HK-2 (cell line): ENCODE measurements at regions not wholly inside any gene's neighbourhood (a gene's known extent, or its start where the extent isn't known, plus 50 kb on each side); places are given as distances from the start of the nearest gene placed in this dataset.
"Not testable (repeated sequence)": the region's sequence is repeated elsewhere in the genome, so short reads cannot be mapped to it uniquely, and the experiment has no call there.

Experiments used
- DNase-seq: peaks from one replicate; pipeline ENCODE4 v3.0.0-alpha.2; 2018; ENCODE audit not compliant: unreplicated experiment

DNA sequence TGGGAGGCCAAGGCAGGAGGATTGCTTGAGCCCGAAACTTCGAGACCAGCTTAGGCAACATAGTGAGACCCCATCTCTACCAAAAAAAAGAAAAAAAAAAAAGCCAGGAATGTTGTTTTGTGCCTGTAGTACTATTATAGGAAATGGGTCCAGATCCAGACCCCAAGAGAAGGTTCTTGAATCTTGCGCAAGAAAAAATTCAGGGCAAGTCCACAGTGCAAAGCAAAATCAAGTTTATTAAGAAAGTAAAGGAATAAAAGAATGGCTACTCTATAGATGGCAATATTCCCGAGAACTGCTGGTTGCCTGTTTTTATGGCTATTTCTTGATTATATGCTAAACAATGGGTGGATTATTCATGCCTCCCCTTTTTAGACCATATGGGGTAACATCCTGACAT is 51.2 kb upstream of the RDX start:
- DNase-seq, result no peak

DNA sequence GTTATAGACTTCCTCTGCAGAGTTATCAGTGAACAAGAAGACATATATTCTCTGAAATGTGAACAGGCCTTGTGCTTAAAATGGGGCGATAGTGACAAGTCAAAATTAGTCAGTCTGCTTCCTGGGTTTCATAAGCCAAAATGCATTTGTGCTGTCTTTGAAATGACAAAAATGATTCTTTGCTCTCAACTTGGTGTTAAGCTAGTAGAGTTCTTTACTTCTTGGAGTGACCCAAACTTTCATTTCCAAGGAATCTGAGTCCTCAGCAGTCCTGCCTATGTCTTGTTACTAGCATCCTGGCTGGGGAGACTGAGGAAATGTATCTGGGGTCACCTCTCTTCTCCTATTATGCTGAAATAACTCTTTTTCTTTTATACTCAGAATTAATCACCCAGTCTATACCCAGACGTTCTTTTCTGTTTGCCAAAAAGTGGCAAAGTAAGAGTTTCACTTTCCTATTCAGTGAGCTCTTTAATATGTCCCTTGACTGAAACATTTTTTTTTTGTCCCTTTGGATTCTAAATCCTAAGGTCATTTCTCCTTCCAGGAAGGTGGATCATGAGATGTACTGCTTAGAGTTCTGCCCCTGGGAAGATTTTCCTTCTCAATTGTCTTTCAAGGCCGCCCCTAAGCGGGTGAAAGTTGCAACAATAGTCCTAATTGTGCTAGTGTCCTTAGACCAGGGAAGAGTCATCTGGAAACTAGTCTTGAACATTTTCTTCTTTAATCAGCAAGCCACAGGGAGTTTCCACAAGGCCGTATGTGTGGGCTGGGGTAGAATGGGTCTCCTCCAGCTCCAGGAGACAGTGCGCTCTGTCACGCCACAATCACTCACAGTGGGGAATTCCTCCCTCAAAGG is 53.0 kb upstream of the RDX start:
- DNase-seq, result peak; percentile 5

DNA sequence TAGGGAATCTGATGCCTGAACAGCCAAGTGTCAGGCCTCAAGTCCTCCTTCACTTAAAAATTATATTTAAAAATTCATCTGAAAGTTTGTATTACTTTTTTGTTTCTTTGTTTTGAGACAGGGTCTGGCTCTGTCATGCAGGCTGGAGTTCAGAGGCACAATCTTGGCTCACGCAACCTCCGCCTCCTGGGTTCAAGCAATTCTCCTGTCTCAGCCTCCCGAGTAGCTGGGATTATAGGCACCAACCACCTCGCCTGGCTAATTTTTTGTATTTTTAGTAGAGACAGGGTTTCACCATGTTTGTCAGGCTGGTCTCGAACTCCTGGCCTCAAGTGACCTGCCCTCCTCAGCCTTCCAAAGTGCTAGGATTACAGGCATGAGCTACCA is 53.6 kb upstream of the RDX start:
- not testable (repeated sequence) for DNase-seq

DNA sequence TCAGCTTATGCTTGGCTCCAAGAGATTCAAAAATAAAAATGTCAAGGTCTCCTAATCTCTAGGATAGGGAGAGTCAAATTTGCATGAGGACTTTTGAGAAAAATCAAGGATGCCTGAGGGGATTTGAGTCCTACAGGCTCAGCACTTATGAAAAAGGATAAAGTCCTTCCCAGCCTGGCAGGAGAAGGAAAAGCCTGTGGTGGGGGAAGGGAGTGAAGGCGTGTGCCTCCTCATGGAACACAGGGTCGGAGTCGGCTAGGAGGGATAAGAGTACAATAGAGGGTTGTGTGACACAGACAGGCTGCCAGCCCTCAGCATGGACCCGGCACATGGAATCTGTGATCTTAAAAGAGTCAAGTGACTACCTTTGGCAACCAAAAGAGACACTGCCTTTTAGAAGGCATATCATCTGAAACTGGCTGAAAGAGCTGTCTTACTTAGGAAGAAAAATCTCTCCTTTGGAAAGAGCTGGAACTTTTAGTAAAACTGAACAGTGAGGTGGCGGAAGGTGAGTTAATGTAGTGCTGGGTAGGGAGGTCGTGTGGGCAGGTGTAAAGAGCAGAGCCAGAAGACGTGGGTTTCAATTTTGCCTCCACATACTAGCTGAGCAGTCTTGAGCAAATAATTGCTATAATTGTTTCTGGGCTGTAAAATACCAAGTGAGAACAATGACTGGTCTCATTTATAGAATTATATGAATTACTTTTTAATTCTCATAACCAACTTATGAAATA is 58.8 kb upstream of the RDX start:
- no peak for DNase-seq

DNA sequence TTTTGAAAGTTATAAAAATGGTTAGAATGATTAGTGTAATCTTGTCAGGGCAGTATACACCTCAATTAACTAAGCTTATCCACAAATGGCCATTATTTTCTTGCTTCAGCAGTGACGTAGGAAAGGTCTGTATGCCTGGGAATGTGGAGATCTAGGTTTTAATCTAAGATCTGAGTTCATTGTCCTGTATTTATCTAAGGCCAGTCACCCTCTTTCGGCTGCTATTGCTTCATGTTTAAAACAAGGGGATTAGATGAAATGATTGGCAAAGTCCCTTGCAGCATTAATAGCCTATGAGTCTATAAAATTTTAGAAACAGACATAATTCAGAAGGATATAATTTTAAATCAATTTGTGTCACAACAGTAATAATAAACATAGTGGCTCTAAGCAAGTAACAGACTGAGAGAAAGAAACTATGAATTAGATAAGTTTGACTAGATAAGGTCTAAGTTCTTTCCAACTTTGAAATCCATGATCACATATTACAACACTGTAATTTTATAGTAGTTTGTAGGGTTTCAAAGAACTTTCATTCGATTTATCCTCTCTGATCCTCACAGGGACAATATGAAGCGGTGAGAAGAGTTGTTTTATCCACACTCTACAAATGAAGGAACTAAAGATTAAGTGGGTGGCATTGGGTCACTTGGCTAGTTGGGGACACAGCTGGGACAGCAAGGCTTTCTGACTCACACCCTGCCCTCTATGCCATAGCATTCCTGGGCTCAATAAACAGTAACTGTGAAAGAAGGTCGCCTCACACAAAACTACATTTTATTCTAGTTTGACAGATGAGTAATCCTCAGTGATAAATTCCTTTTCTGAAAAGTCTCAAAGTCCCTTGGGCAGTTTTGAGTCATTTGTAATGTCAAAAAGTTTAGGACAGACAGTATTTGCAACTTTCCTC is 60.6 kb upstream of the RDX start:
- DNase-seq, result no peak

DNA sequence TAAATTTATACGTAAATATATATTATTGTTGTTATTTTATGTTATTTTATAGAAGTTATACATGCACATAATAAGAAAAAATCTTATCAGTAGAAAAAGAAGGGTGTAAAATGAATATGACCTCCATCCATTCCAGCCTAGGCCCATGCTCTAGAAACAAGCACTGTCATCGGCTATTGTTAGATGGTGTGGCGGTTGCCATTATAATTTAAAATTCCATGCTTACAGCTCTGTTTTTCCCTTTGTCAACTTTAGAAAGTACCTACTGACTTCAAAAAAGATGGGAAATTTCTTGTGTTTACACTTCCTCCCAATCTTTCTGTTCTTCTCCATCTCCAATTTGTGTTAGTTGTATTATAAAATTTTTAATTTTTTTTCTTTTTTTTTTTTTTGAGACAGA is 61.9 kb upstream of the RDX start:
- no peak for DNase-seq

DNA sequence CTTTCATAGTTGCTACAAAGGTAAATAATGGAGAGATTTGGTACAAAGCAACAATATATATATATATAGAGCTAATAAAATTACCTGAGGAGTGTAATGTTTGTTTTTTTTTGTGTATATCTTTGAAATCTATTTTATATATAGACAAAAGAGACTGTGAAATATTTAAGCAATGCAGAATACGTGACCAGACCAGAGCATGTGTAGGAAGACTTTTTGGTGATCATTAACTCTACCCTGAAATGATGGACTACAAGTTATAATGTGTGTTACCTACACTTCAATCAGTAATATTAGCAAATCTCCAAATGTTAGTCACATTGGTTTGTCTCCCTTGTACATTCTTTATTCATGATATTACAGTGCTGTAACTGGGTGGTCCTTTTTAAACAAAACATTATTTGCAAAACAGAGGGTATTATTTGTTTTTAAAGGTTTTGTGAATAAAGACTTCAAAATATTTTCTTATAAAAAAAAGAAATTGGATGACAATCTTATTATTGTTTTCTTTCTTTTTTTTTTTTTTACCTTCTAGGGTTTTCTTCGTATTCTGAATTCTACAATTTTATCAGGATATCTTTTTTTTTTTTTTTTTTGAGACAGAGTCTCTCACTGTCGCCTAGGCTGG is 64.5 kb upstream of the RDX start:
- not testable (repeated sequence) for DNase-seq

DNA sequence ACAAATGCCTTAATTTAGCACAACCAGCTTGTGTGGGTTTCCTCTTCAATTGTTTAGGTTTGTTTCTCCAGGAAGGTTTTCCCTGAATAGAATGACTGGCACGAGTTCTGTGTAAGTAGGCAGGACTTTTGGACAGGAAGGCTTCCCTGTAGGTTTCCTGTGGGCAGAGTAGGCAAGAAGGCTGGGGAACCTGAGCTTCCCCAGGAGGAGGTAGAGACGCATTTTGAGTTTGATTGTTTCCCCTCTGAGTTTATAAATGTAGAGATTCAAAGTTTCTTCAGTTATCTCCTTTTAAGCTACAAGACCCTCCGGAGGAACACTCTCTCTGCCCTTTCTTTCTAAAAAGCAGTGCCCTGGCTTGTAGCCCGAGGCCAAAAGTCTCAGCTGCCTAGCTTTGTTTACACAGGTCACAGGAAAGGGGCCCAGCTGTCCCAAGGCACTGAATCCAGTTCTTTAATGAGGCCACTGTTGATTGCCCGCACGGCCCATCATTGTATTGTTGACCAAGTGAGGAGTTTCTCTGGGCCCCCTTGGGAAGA is 66.6 kb upstream of the RDX start:
- DNase-seq, result no peak

DNA sequence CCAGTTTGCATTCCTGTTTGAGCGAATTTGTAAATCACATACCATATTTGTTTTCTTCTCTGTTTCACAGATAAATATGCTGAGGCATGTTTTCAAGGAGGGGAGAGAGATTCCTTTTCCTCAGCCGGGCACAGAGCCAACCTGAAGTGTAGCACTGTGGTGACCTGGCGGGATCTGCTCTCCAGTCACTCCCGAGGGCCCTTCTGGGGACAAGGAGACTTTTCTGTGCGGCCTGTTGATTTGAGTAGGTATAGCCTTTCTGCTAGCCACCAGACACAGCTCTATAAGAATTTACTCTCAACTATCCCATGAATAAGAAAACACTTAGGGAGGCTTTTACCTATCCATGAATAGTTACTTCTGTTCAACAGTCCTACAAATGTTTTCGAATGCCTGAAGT is 63.5 kb upstream of the FDX1 start:
- peak; percentile 2 for DNase-seq

DNA sequence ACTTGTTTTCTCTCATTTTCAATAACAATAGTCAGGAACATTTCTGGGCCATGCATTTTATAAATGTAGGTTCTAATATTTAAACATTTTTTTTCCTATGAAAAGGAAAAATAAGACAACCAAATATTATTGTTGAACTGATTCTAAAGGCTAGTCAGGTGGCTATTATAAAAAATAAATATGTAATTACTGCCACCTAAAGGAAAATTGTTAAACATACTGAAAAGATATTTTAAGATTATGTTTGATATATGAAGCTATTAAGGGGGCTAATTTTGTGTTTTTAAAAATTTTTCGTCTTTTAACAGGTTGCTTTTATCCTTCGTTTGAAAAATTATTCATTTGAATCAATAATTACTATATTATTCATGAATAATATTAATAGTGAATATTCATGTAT is 62.2 kb upstream of the FDX1 start:
- no peak for DNase-seq

DNA sequence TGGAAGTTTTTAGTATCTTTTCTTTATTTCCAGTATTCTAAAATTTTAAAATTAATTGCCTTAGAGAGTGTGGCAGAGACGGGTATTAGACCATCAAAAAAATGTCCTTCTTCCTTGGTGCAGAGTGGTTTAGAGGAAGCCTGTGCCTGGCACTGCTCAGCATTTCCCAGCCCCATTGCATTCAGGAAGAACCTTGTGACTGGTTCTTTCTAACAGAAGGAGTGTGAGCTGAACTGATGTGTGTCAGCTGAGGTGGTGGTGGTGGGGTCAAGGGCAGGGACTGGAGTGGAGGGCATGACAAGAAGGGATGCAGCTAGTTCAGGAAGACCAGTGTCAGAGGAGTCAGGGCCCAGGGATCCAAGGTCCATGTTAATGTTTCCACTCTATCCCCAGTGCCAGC is 58.7 kb upstream of the FDX1 start:
- no peak for DNase-seq

DNA sequence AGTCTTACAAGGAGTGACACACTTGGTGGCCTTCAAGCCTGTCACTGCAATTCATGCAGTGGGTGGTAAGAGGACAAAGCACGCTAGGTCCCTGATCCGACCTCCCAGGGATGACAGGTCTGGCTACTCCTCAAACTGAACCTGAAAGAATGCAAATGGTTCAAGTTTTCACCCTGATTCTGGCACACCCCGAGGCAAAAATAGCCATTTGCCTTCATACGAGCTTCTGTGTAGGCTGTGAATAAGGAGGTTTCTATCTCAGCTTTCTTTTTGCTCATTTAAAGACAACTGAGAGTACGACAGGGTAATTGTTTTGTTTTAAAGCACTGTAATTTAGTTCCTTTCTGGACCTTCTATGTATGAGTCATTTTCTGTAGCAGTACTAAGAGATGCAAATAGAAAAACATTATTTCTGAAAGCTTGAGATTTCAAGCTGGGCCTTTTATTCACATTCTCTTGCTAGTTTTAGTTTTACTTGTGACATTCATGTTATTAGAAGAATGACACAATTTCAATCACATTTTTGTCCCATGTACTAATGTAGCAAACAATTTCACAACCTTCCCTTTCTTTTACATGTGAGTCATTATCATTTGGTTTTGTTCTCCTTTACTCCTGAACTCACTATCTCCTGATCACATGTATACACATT is 56.6 kb upstream of the FDX1 start:
- DNase-seq, result no peak

DNA sequence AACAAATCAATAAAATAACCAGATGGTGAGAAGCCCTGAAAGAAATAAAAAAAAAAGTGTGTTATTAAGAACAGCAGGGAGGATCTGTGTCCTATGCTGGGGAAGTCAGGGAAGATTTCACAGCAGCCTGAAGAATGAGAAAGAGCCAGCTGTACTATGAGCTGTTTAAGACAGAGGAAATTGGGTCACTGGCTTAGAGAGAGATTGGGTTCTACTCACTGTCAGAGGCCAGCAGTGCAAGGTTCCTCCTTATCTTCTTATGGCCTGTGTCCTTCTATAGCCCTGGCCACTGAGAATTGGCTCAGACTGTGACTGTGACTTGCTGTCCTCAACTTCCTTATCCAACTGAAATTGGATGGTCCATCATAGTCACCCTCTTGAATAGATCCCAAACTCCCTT is 54.8 kb upstream of the FDX1 start:
- DNase-seq, result no peak

DNA sequence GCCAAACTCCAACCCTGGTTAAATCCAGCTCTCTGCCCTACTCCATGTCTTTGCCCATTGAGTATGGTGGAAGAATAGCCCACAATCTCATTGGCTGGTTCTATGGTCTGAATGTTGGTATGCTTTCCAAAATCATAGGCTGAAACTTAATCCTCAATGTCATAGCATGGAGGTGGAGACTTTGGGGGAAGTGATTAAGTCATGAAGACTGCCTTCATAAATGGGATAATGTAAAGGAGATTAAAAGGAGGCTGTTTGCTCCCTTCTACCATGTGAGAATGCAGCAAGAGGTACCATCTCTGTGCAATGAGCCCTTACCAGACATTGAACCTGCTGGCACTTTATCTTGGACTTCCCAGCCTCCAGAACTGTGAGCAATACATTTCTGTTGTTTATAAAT is 54.4 kb upstream of the FDX1 start:
- DNase-seq, result no peak

DNA sequence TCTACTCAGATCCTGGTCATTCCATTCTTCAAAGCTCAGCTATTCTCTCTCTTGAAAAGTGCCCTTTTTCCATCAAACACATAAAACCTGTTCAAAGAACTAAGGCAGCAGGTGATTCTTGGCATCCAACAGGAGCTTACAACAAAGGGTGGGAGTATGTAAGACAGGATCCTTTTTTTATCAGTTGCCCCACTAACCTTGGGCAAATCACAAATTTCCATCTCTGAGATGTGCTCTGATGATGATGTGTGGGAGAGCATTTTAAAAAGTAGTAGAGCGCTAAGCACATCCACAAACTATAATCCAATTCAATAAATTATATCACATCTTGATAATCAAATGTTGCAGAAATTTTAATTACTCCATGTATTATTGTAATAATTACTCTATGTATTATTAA is 53.7 kb upstream of the FDX1 start:
- no peak for DNase-seq

DNA sequence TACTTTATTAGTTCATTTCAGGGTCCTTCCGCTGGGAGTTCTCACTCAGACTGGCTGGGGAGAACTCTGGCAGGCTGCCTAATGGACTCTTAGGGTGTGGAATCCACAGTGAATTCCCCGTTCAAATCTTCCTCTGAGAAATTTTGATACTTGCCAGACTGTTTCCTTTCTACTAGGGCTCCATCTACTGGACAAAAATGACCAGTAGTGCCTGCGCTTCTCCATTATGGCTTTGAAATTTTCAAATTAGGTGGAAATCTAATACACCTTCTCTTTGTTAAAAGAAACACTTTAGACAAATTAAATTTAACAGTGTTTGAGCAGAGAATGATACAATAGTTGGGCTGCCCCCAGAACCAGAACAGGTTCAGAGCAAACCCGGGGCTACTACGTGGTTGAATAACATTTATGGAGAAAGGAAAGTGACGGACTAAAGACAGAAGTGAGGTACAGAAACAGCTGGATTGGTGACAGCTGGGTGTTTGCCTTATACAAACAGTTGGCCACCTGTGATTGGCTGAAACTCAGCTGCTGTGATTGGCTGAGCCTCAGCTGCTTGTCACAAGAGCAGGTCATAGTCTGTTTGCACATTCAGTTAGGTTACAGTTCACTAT is 52.9 kb upstream of the FDX1 start:
- DNase-seq, result peak; percentile 53

DNA sequence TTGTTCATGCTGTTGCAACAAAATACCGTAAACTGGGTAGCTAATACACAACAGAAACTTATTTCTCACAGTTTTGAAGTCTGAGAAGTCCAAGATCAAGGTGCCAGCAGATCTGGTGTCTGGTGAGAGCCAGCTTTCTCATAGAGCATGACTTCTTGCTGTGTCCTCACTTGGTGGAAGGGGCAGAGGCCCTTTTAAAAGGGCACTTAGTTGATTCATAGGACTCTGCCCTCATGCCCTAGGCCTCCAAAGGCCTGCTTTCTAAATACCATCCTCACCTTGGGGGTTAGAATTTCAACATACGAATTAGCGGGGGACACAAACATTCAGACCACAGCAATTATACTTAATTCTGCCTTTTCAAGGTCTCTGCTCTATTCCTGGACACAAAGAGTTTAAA is 52.3 kb upstream of the FDX1 start:
- DNase-seq, result no peak

DNA sequence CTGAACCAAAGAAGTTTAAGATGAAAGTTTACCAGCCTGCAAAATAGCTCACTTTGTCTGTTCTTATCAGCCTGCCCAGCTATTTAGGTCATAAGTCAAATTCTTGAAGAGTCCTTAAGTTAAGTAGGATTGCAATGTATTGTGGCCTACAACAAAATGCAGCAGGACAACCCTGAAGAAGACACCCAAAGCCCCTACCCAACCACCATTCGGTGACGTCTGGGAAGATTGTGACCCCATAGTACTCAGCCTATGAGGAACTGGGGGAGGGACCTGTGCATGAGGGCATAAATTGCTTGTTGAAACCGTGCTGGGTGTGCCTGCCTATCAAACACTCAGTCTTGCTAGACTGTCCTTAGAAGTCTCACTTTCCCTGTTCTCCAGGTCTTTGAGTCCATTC is 50.5 kb upstream of the FDX1 start:
- DNase-seq, result no peak

DNA sequence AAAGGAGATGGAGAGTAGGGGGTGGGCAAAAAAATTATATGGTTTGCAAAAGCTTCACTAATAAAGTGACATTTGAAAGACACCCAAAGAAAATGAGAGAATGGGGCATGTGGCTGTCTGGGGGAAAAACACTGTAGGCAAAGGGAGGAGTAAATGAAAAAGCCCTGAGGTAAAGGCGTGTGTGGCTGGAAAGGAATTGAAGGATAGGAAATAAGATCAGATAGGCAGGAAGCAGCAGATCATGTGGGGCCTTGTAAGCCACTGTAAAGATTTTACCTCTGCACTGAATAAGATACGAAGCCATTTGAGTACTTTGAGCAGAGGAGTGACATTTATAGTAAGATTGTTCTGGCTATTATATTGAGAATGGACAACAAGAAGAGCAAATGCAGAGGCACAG is 49.8 kb upstream of the FDX1 start:
- no peak for DNase-seq
